SH-SY5Y (cell line): ENCODE measurements at regions not wholly inside any gene's neighbourhood (a gene's known extent, or its start where the extent isn't known, plus 50 kb on each side); places are given as distances from the start of the nearest gene placed in this dataset.

Experiments used
- GATA2 ChIP-seq: IDR thresholded peaks from 2 replicates; pipeline ENCODE4 v1.6.1; 2011; ENCODE audit warnings: mild to moderate bottlenecking, low read depth, low read length
- GATA3 ChIP-seq: IDR thresholded peaks from 2 replicates; pipeline ENCODE4 v1.6.1; 2011; ENCODE audit warnings: low read depth, mild to moderate bottlenecking, low read length, moderate library complexity

DNA sequence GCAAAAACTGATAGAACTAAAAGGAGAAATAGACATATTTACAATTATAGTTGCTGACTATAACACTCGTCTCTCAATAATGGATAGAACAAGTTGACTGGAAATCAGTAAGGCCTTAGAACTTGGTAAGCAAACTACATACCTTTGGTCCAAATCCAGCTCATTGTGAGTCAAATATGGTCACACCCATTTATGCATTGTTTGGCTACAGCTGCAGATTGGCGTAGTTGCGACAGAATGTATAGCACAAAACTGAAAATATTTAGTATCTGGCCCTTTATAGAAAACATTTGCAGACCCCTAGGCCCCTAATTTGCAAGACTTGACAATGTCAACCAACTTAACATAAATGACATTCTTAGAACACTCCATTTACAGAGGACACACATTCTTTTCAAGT, 103.6 kb upstream of the EGR2 start:
- no peak for TF ChIP-seq GATA3
- TF ChIP-seq GATA2, result no peak
